DOHH2 (cell line): ENCODE measurements at regions not wholly inside any gene's neighbourhood (a gene's known extent, or its start where the extent isn't known, plus 50 kb on each side); places are given as distances from the start of the nearest gene placed in this dataset.

Source experiments
- H3F3A ChIP-seq: fragments of 200-600 bp; sonication (generic), shearing (Covaris generic); 2 replicates; pipeline ENCODE4 v1.6.0; 2016; ENCODE audit warnings: antibody characterized with exemption, mild to moderate bottlenecking; ENCODE audit not compliant: control insufficient read depth, insufficient read depth
- H3K27ac ChIP-seq: fragments of 200-600 bp; sonication (generic); 2 replicates; pipeline ENCODE4 v1.5.1; 2014; ENCODE audit warnings: low read depth, mild to moderate bottlenecking, low read length, moderate library complexity
- H3K27me3 ChIP-seq: fragments of 200-600 bp; sonication (generic); 2 replicates; pipeline ENCODE4 v1.6.1; 2014; ENCODE audit warnings: mild to moderate bottlenecking, low read length, mixed read lengths; ENCODE audit not compliant: control insufficient read depth
- H3K36me3 ChIP-seq: fragments of 200-600 bp; sonication (generic); 2 replicates; pipeline ENCODE4 v1.6.1; 2014; ENCODE audit warnings: mild to moderate bottlenecking, low read length, moderate library complexity, mixed read lengths; ENCODE audit not compliant: control insufficient read depth
- H3K4me1 ChIP-seq: fragments of 200-600 bp; sonication (generic); 2 replicates; pipeline ENCODE4 v1.6.1; 2014; ENCODE audit warnings: mild to moderate bottlenecking, low read length, mixed read lengths; ENCODE audit not compliant: control insufficient read depth
- H3K4me2 ChIP-seq: fragments of 200-600 bp; sonication (generic); 2 replicates; pipeline ENCODE4 v1.6.0; 2014; ENCODE audit warnings: mild to moderate bottlenecking, low read length, moderate library complexity
- H3K4me3 ChIP-seq: fragments of 200-600 bp; sonication (generic); 2 replicates; pipeline ENCODE4 v1.5.1; 2014; ENCODE audit warnings: mild to moderate bottlenecking, low read length, mixed read lengths
- H3K79me2 ChIP-seq: fragments of 200-600 bp; sonication (generic); 2 replicates; pipeline ENCODE4 v1.6.1; 2014; ENCODE audit warnings: mild to moderate bottlenecking, low read length, mixed read lengths; ENCODE audit not compliant: control insufficient read depth
- H3K9me2 ChIP-seq: fragments of 200-600 bp; sonication (generic); replicated peaks from 2 replicates; pipeline ENCODE4 v1.6.1; 2014; ENCODE audit warnings: mild to moderate bottlenecking, low read length, mixed read lengths; ENCODE audit not compliant: control insufficient read depth
- H3K9me3 ChIP-seq: fragments of 200-600 bp; sonication (generic); 2 replicates; pipeline ENCODE4 v1.6.1; 2014; ENCODE audit warnings: antibody characterized with exemption, low read length, mixed read lengths; ENCODE audit not compliant: control insufficient read depth, insufficient read depth
- H4K20me1 ChIP-seq: fragments of 200-600 bp; sonication (generic); 2 replicates; pipeline ENCODE4 v1.6.0; 2014; ENCODE audit warnings: low read depth, mild to moderate bottlenecking, antibody characterized with exemption, low read length, moderate library complexity; ENCODE audit not compliant: control insufficient read depth, insufficient read depth
- EZH2phosphoT487 ChIP-seq: fragments of 200-600 bp; sonication (generic); IDR thresholded peaks from 2 replicates; pipeline ENCODE4 v1.6.1; 2017; ENCODE audit warnings: borderline replicate concordance, mild to moderate bottlenecking, antibody characterized with exemption, low read length, moderate library complexity, mixed read lengths
- TF ChIP-seq, protein P1 (sequence below): fragments of 200-600 bp; sonication (generic); IDR thresholded peaks from one replicate; pipeline ENCODE4 v1.5.1; 2014; ENCODE audit warnings: antibody characterized with exemption, mild to moderate bottlenecking, low read depth, low read length; ENCODE audit not compliant: poor library complexity, severe bottlenecking

DNA sequence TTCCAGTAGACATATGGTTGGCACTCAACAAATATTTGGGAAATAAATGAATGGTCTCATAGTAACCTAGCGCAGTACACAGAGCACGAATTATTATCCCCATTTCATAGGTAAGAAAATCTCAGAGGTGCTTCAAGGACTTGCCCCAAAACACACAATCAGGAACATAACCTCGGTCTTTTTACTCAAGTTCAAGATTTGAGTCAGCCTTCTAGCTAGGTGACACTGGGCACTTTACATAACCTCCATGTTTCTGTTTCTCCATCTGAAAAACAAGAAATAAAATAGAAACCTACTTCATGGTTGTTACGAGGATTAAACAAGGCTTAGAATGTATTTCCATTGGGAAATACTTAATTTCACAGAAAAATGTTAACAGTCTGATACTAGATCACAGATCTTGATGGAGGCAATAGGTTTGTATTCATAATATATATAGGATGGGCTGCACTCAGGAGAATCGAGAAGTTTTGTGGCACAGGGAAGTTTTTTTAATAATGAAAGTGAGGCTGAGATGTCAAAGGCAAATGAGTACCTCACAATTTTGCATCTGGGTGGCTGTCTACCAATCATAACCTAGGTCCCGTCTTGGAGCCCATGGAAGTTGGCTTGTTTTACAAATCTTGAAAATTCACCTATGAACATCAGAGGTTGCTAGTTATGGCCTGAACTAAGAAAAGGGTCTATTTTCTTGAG lies 147.4 kb upstream of the ZC3H12C start:
- Histone ChIP-seq H3K79me2 (no peaks in the 10 kb centered on the region), H3K36me3 (no peaks in the 10 kb centered on the region), H3K9me2 (no peaks in the 10 kb centered on the region), H3F3A (no peaks in the 10 kb centered on the region), H3K9me3 (peaks cover 12% of the 10 kb centered on the region; the same call in 1 of the 2 replicates), H3K4me3 (peak overlapping the region; percentile 30; the same call in 1 of the 2 replicates), H3K27me3 (no peaks in the 10 kb centered on the region), H4K20me1 (no peaks in the 10 kb centered on the region), H3K27ac (no peak overlapping the region), H3K4me1 (peaks cover 11% of the 10 kb centered on the region), H3K4me2 (peak overlapping the region; percentile 48)
- TF ChIP-seq, protein P1, sequence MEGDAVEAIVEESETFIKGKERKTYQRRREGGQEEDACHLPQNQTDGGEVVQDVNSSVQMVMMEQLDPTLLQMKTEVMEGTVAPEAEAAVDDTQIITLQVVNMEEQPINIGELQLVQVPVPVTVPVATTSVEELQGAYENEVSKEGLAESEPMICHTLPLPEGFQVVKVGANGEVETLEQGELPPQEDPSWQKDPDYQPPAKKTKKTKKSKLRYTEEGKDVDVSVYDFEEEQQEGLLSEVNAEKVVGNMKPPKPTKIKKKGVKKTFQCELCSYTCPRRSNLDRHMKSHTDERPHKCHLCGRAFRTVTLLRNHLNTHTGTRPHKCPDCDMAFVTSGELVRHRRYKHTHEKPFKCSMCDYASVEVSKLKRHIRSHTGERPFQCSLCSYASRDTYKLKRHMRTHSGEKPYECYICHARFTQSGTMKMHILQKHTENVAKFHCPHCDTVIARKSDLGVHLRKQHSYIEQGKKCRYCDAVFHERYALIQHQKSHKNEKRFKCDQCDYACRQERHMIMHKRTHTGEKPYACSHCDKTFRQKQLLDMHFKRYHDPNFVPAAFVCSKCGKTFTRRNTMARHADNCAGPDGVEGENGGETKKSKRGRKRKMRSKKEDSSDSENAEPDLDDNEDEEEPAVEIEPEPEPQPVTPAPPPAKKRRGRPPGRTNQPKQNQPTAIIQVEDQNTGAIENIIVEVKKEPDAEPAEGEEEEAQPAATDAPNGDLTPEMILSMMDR: no peak
- TF ChIP-seq EZH2phosphoT487: no peak

GRCh38 chr11:109946322-109946846 lies 146.8 kb upstream of the ZC3H12C start:
- H3K9me2 ChIP-seq: no peaks in the 10 kb centered on the region
- H3K27ac ChIP-seq: no peak overlapping the region

DNA sequence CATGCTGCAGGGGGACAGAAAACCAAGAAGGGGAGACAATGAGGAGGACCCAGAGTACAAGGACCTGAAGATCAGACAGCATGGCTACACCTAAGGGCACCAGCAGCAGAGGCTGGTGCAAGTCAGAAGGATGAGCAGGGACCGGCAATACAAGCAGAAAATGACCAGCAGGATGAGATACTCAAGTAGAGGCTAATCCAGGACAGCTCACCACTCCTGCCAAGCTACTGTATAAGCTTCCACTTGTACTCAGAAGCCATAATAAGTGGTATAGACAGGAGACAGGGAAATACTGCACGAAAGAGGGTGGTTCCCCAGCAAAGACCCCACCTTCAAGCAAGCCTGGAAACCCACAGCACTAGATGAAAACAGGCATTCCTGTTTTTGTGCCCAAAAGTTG lies 138.7 kb upstream of the ZC3H12C start:
- Histone ChIP-seq H3K9me3 (peaks cover 7% of the 10 kb centered on the region; the same call in 1 of the 2 replicates), H4K20me1 (no peaks in the 10 kb centered on the region), H3K4me3 (no peak overlapping the region), H3K79me2 (no peaks in the 10 kb centered on the region), H3K4me1 (peaks cover 11% of the 10 kb centered on the region), H3F3A (no peaks in the 10 kb centered on the region), H3K4me2 (no peak overlapping the region), H3K27me3 (no peaks in the 10 kb centered on the region), H3K27ac (no peak overlapping the region), H3K9me2 (no peaks in the 10 kb centered on the region), H3K36me3 (no peaks in the 10 kb centered on the region)
- no peak for TF ChIP-seq EZH2phosphoT487
- TF ChIP-seq, protein P1: no peak

More at GRCh38 chr11:109946322-109946846, 146.8 kb upstream of the ZC3H12C start:
- Histone ChIP-seq H3K4me2 (peak overlapping the region; percentile 48), H4K20me1 (no peaks in the 10 kb centered on the region), H3K27me3 (no peaks in the 10 kb centered on the region), H3K4me1 (peaks cover 11% of the 10 kb centered on the region), H3K36me3 (no peaks in the 10 kb centered on the region), H3K79me2 (no peaks in the 10 kb centered on the region), H3K9me3 (peaks cover 12% of the 10 kb centered on the region; the same call in 1 of the 2 replicates), H3K4me3 (peak overlapping the region; percentile 35), H3F3A (no peaks in the 10 kb centered on the region)
- TF ChIP-seq, protein P1: peak; percentile 96
- TF ChIP-seq EZH2phosphoT487: no peak
